ENCODE measurements at regions not wholly inside any gene's neighbourhood (a gene's known extent, or its start where the extent isn't known, plus 50 kb on each side); places are given as distances from the start of the nearest gene placed in this dataset.

DNA sequence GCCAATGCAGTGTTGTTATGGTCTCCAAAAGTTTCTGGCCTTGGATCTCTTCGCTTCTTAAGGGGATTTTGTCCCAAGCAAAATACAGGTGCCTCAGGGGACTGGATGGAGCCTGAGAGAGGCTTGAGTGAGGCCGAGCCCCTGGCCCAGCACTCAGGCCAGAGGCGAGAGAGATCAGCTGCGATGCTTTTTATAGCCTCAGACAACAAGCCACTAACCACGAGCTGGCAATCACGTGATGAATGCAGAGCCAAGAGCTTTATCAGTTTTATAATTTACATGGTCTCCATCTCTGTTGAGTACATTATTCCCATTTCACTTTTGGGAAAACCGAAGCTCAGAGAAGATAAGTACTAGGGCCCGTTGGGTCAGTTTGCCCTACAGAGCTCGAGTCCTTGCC lies 360.0 kb upstream of the CDH5 start:
- TF ChIP-seq, protein P1, sequence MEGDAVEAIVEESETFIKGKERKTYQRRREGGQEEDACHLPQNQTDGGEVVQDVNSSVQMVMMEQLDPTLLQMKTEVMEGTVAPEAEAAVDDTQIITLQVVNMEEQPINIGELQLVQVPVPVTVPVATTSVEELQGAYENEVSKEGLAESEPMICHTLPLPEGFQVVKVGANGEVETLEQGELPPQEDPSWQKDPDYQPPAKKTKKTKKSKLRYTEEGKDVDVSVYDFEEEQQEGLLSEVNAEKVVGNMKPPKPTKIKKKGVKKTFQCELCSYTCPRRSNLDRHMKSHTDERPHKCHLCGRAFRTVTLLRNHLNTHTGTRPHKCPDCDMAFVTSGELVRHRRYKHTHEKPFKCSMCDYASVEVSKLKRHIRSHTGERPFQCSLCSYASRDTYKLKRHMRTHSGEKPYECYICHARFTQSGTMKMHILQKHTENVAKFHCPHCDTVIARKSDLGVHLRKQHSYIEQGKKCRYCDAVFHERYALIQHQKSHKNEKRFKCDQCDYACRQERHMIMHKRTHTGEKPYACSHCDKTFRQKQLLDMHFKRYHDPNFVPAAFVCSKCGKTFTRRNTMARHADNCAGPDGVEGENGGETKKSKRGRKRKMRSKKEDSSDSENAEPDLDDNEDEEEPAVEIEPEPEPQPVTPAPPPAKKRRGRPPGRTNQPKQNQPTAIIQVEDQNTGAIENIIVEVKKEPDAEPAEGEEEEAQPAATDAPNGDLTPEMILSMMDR (IDR thresholded peaks at IDR 0.05; ENCODE audit: insufficient read depth, low read length): no peak
- TF ChIP-seq GABPA (IDR thresholded peaks at IDR 0.05; ENCODE audit: low read depth): no peak
- TF ChIP-seq, protein P2, sequence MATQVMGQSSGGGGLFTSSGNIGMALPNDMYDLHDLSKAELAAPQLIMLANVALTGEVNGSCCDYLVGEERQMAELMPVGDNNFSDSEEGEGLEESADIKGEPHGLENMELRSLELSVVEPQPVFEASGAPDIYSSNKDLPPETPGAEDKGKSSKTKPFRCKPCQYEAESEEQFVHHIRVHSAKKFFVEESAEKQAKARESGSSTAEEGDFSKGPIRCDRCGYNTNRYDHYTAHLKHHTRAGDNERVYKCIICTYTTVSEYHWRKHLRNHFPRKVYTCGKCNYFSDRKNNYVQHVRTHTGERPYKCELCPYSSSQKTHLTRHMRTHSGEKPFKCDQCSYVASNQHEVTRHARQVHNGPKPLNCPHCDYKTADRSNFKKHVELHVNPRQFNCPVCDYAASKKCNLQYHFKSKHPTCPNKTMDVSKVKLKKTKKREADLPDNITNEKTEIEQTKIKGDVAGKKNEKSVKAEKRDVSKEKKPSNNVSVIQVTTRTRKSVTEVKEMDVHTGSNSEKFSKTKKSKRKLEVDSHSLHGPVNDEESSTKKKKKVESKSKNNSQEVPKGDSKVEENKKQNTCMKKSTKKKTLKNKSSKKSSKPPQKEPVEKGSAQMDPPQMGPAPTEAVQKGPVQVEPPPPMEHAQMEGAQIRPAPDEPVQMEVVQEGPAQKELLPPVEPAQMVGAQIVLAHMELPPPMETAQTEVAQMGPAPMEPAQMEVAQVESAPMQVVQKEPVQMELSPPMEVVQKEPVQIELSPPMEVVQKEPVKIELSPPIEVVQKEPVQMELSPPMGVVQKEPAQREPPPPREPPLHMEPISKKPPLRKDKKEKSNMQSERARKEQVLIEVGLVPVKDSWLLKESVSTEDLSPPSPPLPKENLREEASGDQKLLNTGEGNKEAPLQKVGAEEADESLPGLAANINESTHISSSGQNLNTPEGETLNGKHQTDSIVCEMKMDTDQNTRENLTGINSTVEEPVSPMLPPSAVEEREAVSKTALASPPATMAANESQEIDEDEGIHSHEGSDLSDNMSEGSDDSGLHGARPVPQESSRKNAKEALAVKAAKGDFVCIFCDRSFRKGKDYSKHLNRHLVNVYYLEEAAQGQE (IDR thresholded peaks at IDR 0.05; ENCODE audit: insufficient replicate concordance, low read depth): no peak
